ENCODE measurements at regions not wholly inside any gene's neighbourhood (a gene's known extent, or its start where the extent isn't known, plus 50 kb on each side); places are given as distances from the start of the nearest gene placed in this dataset.

GRCh38 chr1:72439036-72439435 is 156.7 kb upstream of the NEGR1 start:
- CTCF ChIA-PET: interaction anchor here (1.4 kb wide), 1 partner anchor 17 kb away, joined by 6 read pairs; no protein-coding TSS in a partner anchor
- Histone ChIP-seq H3K4me2 (ENCODE audit: insufficient read depth, low read length) (peak overlapping the region; percentile 10), H2AFZ (ENCODE audit: low read depth, low read length) (peak overlapping the region; percentile 32), H3K36me3 (ENCODE audit: control insufficient read depth in 2 of 2, extremely low read depth in 1 of 2, insufficient read depth in 2 of 2, low read length in 2 of 2) (no peaks in the 10 kb centered on the region), H3K9me1 (replicated peaks; ENCODE audit: control insufficient read depth, extremely low read depth, insufficient read depth, low read length) (no peaks in the 10 kb centered on the region), H3K9ac (replicated peaks; ENCODE audit: extremely low read depth, insufficient read depth, low read length) (no peak overlapping the region), H3K9me3 (replicated peaks; ENCODE audit: control insufficient read depth, insufficient read depth, low read length) (no peaks in the 10 kb centered on the region), H3K4me1 (ENCODE audit: control insufficient read depth, extremely low read depth, insufficient read depth, low read length) (peaks cover 22% of the 10 kb centered on the region), H4K20me1 (replicated peaks; ENCODE audit: control insufficient read depth, extremely low read depth, insufficient read depth, low read length) (no peaks in the 10 kb centered on the region), H3K27me3 (ENCODE audit: control insufficient read depth in 2 of 2, insufficient read depth in 2 of 2, low read length in 2 of 2) (no peaks in the 10 kb centered on the region), H3K79me2 (ENCODE audit: control insufficient read depth, insufficient read depth, low read length) (no peaks in the 10 kb centered on the region), H3K27ac (ENCODE audit: insufficient read depth, low read depth, low read length) (peak overlapping the region; percentile 48), H3K4me3 (replicated peaks in 1 of 3; ENCODE audit: insufficient read depth in 1 of 3, low read depth in 1 of 3, low read length in 3 of 3) (no peak overlapping the region)
- no peak for TF ChIP-seq GATA2 (IDR thresholded peaks at IDR 0.05; ENCODE audit: insufficient read depth, insufficient read length, low read depth, low read length)
- TF ChIP-seq EZH2 (IDR thresholded peaks at IDR 0.05; ENCODE audit: borderline replicate concordance, low read depth, low read length, severe bottlenecking): no peak
- no peak for TF ChIP-seq FOS (IDR thresholded peaks at IDR 0.05; ENCODE audit: borderline replicate concordance, insufficient read depth, low read length)
- TF ChIP-seq POLR2A (IDR thresholded peaks at IDR 0.05; ENCODE audit: low read depth, low read length): no peak
- no peak for TF ChIP-seq CTCF (IDR thresholded peaks at IDR 0.05; ENCODE audit: extremely low read depth in 1 of 2, insufficient read depth in 1 of 2, low read depth in 1 of 2, low read length in 2 of 2)
- no peak for TF ChIP-seq POLR2AphosphoS5 (IDR thresholded peaks at IDR 0.05; ENCODE audit: insufficient read depth, low read depth, low read length)
- TF ChIP-seq JUN (IDR thresholded peaks at IDR 0.05; ENCODE audit: borderline replicate concordance, insufficient read depth, insufficient read length, low read depth): no peak
- no peak for TF ChIP-seq MYC (IDR thresholded peaks at IDR 0.05; ENCODE audit: low read depth, low read length)
- no peak for TF ChIP-seq MAX (IDR thresholded peaks at IDR 0.05; ENCODE audit: insufficient read depth, insufficient read length)
- DNase-seq (ENCODE audit: low read depth, low spot score) (peak; percentile 19), FAIRE-seq (no peak)
- no TSS peak for BruUV-seq (replicated peaks)
- dilution Hi-C loops (cut with MboI; ENCODE audit: extremely low pct_ligation_motif_present, low sequenced_read_pairs): no loop called here
- POLR2A ChIA-PET: no interaction called here
- intact Hi-C loops (cut with micrococcal nuclease): loop anchor here (5.0 kb wide), 1 partner anchor 157 kb away; the partner anchor contains the start of gene NEGR1

All from endothelial cell of umbilical vein (primary cell).